ENCODE measurements at regions not wholly inside any gene's neighbourhood (a gene's known extent, or its start where the extent isn't known, plus 50 kb on each side); places are given as distances from the start of the nearest gene placed in this dataset.

DNA sequence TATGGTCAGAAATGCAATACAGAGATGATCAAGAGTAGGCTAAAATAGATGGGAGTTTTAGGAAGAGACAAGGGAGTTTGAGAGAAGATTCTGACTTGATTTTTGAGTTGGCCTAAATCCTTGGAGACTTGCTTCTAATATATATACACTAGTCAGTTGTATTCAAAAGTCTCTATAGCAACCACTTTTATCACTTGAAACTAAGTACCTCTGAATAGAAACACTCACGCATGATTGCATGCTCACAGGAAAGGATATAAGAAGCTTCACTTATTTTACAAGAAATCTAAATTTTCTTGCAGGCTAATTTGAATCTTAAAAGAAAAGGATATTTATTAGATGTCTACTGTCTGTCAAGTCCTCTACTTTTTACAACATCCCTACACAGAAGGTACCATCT is 316.8 kb downstream of the SNAPC1 start:
- no peak overlapping the region for H3K4me3 ChIP-seq (ENCODE audit: low read depth, low read length)
- TF ChIP-seq, protein P1, sequence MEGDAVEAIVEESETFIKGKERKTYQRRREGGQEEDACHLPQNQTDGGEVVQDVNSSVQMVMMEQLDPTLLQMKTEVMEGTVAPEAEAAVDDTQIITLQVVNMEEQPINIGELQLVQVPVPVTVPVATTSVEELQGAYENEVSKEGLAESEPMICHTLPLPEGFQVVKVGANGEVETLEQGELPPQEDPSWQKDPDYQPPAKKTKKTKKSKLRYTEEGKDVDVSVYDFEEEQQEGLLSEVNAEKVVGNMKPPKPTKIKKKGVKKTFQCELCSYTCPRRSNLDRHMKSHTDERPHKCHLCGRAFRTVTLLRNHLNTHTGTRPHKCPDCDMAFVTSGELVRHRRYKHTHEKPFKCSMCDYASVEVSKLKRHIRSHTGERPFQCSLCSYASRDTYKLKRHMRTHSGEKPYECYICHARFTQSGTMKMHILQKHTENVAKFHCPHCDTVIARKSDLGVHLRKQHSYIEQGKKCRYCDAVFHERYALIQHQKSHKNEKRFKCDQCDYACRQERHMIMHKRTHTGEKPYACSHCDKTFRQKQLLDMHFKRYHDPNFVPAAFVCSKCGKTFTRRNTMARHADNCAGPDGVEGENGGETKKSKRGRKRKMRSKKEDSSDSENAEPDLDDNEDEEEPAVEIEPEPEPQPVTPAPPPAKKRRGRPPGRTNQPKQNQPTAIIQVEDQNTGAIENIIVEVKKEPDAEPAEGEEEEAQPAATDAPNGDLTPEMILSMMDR (IDR thresholded peaks at IDR 0.05; ENCODE audit: low read depth, low read length): no peak

DNA sequence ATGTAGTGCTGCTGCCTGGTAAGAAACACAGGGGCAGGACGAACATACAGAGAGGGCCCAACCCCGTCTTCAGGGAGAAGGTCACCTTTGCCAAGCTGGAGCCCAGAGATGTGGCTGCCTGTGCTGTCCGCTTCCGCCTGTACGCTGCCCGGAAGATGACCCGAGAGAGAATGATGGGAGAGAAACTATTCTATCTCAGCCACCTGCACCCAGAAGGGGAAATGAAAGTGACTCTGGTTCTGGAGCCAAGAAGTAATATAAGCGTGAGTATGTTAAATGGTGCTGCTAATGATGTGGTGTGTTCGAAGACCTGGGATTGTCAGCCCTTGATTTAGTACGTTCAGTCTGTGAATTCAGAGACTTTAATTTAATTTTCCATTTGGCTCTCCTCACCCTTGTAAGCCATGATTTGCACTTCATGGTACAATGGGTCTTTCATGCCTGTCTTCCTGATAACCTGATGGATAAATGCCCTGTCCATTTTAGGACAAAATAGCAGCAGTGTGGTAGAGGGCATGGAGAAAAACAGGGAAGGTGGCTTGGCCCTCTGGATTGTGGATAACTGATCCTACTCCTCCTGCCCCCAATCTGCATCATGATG is 318.9 kb downstream of the SNAPC1 start:
- no peak overlapping the region for H3K4me3 ChIP-seq (ENCODE audit: low read depth, low read length)
- TF ChIP-seq, protein P1 (IDR thresholded peaks at IDR 0.05; ENCODE audit: low read depth, low read length): no peak

DNA sequence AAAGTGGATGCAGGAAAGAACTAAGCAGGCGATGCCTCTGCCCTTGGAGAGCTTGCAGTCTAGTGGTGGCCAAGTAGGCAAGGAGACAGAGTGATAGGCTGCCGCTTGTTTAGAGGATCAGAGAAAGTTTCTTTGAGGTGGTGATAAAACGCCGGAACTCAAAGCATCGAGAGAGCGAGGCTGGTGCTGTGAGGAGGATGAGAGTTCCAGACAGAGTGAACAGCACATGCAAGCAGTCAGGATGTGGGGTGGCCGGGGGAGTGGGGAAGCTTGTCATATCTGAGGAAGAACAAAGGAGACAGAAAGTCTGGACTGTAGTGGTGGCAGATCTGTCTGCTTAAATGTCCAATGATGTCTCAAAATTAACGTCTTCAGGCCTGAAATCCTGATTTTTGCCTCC is 319.7 kb downstream of the SNAPC1 start:
- TF ChIP-seq, protein P1 (IDR thresholded peaks at IDR 0.05; ENCODE audit: low read depth, low read length): no peak
- H3K4me3 ChIP-seq (ENCODE audit: low read depth, low read length): no peak overlapping the region

DNA sequence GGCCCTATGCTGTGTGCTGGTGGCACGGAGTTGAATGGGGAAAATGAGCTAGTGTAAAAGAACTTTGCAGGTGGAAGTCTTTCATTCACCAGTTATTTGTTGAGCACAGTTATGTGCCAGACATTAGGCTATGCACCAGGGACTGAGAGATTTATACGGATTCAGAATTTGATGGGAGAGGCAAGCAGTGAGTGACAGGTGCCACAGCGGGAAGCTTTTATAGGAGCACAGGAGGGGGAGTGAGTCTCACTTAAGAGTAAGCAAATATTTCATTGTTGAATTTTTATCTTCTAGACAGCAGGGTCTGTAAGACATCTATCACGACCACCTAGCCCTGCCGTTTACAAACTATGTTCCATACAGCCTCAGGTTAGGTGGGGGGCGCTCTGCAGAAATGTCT is 320.6 kb downstream of the SNAPC1 start:
- no peak overlapping the region for H3K4me3 ChIP-seq (ENCODE audit: low read depth, low read length)
- TF ChIP-seq, protein P1 (IDR thresholded peaks at IDR 0.05; ENCODE audit: low read depth, low read length): no peak

DNA sequence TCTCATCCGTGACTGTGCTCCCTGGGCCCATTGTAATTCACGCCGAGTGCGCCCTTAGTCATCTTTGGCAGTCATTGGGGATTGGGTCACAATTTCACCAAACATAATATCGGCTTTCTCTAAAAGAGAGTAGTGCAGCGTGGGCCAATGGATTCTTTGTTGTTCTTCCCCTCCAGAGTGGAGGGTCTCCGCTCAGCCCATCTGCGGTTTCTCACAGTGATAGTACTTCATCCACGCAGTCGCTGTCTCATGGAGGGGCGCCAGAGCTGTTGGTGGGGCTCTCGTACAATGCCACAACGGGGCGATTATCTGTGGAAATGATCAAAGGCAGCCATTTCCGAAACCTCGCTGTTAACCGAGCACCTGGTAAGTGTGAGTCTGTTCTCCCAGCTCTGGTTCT is 321.8 kb downstream of the SNAPC1 start:
- no peak overlapping the region for H3K4me3 ChIP-seq (ENCODE audit: low read depth, low read length)
- TF ChIP-seq, protein P1 (IDR thresholded peaks at IDR 0.05; ENCODE audit: low read depth, low read length): no peak

DNA sequence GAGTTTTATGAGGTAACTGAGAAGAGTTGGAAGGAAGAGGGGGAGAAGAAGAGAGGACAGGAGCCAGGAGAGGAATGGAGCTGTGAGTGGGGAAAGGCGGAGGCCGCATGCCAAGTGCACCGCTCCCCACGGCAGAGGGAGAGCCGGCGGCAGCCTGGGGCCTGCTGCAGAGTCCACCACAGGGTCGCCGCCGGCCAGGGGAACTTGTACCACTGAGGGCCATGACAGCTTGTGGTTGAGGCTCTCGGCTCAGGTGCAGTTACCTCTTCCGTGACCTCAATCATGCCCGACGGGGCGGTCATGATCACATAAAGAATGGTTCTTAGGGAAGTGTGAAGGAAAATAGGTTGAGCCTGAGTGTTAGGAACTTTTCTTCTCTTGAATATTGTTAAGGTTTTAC is 325.0 kb downstream of the SNAPC1 start:
- TF ChIP-seq, protein P1 (IDR thresholded peaks at IDR 0.05; ENCODE audit: low read depth, low read length): no peak
- H3K4me3 ChIP-seq (ENCODE audit: low read depth, low read length): no peak overlapping the region

DNA sequence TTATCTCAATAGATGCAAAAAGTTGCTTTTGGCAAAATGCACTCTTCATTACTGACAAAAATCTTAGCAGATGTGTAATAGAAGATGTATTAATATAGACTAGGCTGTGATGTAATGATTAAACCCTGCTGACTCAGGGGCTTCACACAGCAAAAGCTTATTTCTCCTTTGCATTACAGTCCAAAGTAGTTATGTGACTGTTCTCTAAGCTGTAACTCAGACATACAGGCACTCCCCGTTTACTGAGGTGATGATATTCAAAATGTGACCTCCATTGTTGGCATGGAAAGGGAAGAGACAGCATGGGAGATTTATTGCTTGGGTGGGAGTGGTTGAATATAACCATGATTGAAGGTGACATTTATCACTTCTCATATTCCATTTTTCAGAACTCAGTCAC is 331.5 kb downstream of the SNAPC1 start:
- TF ChIP-seq, protein P1 (IDR thresholded peaks at IDR 0.05; ENCODE audit: low read depth, low read length): no peak
- no peak overlapping the region for H3K4me3 ChIP-seq (ENCODE audit: low read depth, low read length)
